ENCODE measurements at regions not wholly inside any gene's neighbourhood (a gene's known extent, or its start where the extent isn't known, plus 50 kb on each side); places are given as distances from the start of the nearest gene placed in this dataset.

GRCh38 chr4:169342906-169343564, 72.3 kb upstream of the SH3RF1 start:
- TF ChIP-seq EZH2phosphoT487 (IDR thresholded peaks at IDR 0.05; ENCODE audit: low read depth, severe bottlenecking, unreplicated experiment), result no peak
- TF ChIP-seq CTCF (IDR thresholded peaks at IDR 0.05; ENCODE audit: poor library complexity), result no peak
- no peak for TF ChIP-seq EZH2 (IDR thresholded peaks at IDR 0.05; ENCODE audit: borderline replicate concordance)
- H3K4me1 ChIP-seq (ENCODE audit: insufficient read depth), result no peaks in the 10 kb centered on the region
- no peak for DNase-seq (ENCODE audit: low spot score)
- H3K36me3 ChIP-seq (replicated peaks; ENCODE audit: insufficient read depth, low read depth), result no peaks in the 10 kb centered on the region
- H3K4me2 ChIP-seq, result no peak overlapping the region
- H3K79me2 ChIP-seq, result no peaks in the 10 kb centered on the region
- H3K9me2 ChIP-seq (replicated peaks; ENCODE audit: insufficient read depth), result no peaks in the 10 kb centered on the region
- no peak overlapping the region for H2AFZ ChIP-seq
- H3K4me3 ChIP-seq, result no peak overlapping the region
- no peaks in the 10 kb centered on the region for H3K27me3 ChIP-seq
- H3K27ac ChIP-seq, result no peak overlapping the region
- H3K9me3 ChIP-seq (ENCODE audit: low read depth), result no peaks in the 10 kb centered on the region
- no peaks in the 10 kb centered on the region for H4K20me1 ChIP-seq (ENCODE audit: insufficient read depth, poor library complexity, severe bottlenecking)

DNA sequence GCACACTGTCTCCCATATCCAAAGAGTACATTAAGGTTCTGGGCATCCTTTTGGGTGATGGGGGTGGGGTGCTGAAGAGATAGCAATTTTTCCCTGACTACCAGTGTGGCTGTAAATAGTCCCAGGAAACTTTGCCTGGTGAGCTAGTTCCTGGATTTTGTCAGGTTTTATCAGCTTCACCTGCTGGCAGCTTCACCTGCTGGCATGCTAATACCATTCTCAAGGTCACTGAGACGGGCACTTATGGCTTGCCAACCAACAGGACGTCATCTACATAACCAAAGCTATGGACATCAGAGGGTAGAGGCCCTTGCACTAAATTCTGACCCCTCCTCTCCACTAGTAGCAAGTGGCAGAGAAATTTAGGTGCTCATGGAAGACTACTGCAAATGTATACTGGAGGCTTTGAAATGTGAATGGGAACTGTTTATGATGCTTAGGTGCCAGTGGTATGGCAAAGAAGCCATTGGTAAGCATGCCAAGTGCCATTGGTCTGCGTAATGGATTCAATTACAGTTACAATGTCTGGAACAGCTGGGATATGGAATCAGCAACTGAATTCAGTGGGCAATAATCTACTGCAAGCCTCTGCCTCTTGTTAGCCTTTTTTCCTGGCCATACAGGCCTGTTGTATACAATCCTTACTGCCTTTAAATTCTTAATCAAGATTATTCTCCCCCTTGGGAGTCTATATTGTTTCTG, 71.6 kb upstream of the SH3RF1 start:
- Histone ChIP-seq H4K20me1 (ENCODE audit: insufficient read depth, poor library complexity, severe bottlenecking) (no peaks in the 10 kb centered on the region), H3K4me2 (no peak overlapping the region), H3K27ac (no peak overlapping the region), H3K9me2 (replicated peaks; ENCODE audit: insufficient read depth) (no peaks in the 10 kb centered on the region), H3K9me3 (ENCODE audit: low read depth) (no peaks in the 10 kb centered on the region), H3K79me2 (no peaks in the 10 kb centered on the region), H3K4me3 (no peak overlapping the region), H2AFZ (no peak overlapping the region), H3K27me3 (no peaks in the 10 kb centered on the region), H3K4me1 (ENCODE audit: insufficient read depth) (no peaks in the 10 kb centered on the region), H3K36me3 (replicated peaks; ENCODE audit: insufficient read depth, low read depth) (no peaks in the 10 kb centered on the region)
- DNase-seq (ENCODE audit: low spot score), result no peak
- WGBS (ENCODE audit: low lambda C conversion rate, missing lambda C conversion rate), result 91% methylated on average over 3 of the region's 3 CpGs
- TF ChIP-seq CTCF (IDR thresholded peaks at IDR 0.05; ENCODE audit: poor library complexity) (no peak), EZH2phosphoT487 (IDR thresholded peaks at IDR 0.05; ENCODE audit: low read depth, severe bottlenecking, unreplicated experiment) (no peak), EZH2 (IDR thresholded peaks at IDR 0.05; ENCODE audit: borderline replicate concordance) (no peak)

DNA sequence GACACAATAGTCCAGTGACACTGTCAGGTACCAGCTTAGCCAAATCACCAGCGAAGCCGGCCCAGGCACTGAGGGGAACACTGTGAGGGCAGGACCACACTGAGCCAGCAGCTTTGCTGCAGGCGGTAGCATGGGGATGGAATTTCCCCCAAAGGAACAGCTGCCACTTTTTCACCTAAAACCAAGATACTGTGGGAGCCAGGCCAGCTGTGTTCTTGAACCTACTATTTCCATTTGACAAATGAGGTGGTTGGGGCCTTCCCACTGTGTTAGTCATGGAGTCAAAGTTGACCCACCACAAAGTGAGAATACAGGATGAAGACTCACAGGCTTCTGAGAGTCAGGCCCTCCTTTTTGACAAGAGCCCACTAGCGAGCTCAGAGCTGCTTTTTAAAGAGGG, 70.7 kb upstream of the SH3RF1 start:
- Histone ChIP-seq H3K9me2 (replicated peaks; ENCODE audit: insufficient read depth) (no peaks in the 10 kb centered on the region), H3K27ac (no peak overlapping the region), H3K4me3 (no peak overlapping the region), H3K9me3 (ENCODE audit: low read depth) (no peaks in the 10 kb centered on the region), H3K27me3 (no peaks in the 10 kb centered on the region), H2AFZ (no peak overlapping the region), H3K4me2 (no peak overlapping the region), H3K36me3 (replicated peaks; ENCODE audit: insufficient read depth, low read depth) (no peaks in the 10 kb centered on the region), H3K4me1 (ENCODE audit: insufficient read depth) (no peaks in the 10 kb centered on the region), H3K79me2 (no peaks in the 10 kb centered on the region), H4K20me1 (ENCODE audit: insufficient read depth, poor library complexity, severe bottlenecking) (no peaks in the 10 kb centered on the region)
- WGBS (ENCODE audit: low lambda C conversion rate, missing lambda C conversion rate), result 97% methylated on average over 4 of the region's 4 CpGs
- DNase-seq (ENCODE audit: low spot score), result no peak
- TF ChIP-seq EZH2 (IDR thresholded peaks at IDR 0.05; ENCODE audit: borderline replicate concordance), result no peak
- no peak for TF ChIP-seq EZH2phosphoT487 (IDR thresholded peaks at IDR 0.05; ENCODE audit: low read depth, severe bottlenecking, unreplicated experiment)
- TF ChIP-seq CTCF (IDR thresholded peaks at IDR 0.05; ENCODE audit: poor library complexity), result no peak

Data from hepatocyte (in vitro differentiated cells).